HG03103 (cell line): ENCODE measurements at regions not wholly inside any gene's neighbourhood (a gene's known extent, or its start where the extent isn't known, plus 50 kb on each side); places are given as distances from the start of the nearest gene placed in this dataset.
"Not testable (repeated sequence)": the region's sequence is repeated elsewhere in the genome, so short reads cannot be mapped to it uniquely, and the experiment has no call there.

Experiments used
- ATAC-seq: cut with Tn5 transposase; IDR thresholded peaks from one replicate; pipeline ENCODE4 v1.9.1; 2021; ENCODE audit warnings: low read depth; ENCODE audit not compliant: unreplicated experiment

- ATAC-seq, result not testable (repeated sequence)
These were observed 136.1 kb upstream of the ZNF322 start for GRCh38 chr6:26795474-26796307.

GRCh38 chr6:26799903-26800633 lies 140.5 kb upstream of the ZNF322 start:
- not testable (repeated sequence) for ATAC-seq

DNA sequence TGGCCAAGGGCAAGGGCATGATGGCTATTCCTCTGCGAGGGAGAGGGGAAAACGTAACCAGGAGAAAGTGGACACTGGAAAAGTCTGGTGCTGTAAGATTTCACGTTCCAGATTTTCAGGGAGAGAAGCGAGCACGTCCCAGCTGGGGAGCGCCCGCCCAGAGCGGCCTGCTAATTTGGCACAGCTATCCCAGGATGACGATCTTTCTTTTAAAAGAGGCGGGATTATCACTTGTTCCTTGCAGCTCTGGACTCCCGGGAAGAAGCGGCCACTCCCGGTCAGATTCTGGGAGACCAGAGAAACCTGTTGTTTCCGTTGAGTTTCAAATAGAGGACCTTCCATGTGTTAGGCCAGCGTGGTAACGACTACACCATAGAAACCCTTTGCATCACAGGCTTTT lies 144.2 kb upstream of the ZNF322 start:
- ATAC-seq, result not testable (repeated sequence)

- ATAC-seq, result not testable (repeated sequence)
These were observed 152.1 kb upstream of the ZNF322 start for GRCh38 chr6:26811486-26812116.

DNA sequence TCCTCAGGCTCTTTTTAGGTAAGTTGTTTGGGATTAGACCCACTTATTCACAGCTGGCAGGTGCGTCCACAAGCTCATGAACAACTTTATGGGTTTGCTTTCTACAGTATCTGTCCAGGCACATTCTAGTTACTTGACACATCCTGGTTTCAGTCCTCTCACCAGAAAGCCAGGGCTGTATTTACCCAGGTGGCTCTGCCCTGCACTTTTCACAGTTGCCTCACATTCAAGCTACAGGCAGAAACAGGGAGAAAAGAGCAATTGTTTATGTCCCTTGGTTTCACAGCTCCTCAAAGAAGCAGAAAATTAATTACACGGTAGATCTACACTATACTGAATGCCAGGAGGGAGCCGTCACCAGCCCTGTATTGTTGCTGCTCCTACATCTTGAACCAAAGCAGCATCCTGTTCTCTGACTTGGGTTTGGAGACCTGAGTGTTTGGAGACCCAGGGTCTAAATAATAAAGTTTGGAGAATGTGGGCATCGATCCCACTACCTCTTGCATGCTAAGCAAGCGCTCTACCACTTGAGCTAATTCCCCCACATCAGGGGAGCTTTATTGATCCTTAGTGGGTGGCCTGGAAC lies 159.2 kb upstream of the ZNF322 start:
- ATAC-seq, result not testable (repeated sequence)

DNA sequence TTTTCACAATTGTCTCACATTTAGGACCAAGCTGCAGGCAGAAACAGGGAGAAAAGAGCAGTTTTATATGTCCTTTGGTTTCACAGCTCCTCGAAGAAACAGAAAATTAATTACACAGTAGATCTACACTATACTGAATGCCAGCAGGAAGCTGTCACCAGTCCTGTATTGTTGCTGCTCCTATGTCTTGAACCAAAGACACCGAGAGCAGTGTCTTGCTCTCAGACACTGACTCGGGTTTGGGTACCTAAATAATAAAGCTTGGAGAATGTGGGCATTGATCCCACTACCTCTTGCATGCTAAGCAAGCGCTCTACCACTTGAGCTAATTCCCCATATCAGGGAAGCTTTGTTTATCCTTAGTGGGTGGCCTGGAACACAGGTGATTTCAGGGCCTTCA lies 168.4 kb upstream of the ZNF322 start:
- not testable (repeated sequence) for ATAC-seq

DNA sequence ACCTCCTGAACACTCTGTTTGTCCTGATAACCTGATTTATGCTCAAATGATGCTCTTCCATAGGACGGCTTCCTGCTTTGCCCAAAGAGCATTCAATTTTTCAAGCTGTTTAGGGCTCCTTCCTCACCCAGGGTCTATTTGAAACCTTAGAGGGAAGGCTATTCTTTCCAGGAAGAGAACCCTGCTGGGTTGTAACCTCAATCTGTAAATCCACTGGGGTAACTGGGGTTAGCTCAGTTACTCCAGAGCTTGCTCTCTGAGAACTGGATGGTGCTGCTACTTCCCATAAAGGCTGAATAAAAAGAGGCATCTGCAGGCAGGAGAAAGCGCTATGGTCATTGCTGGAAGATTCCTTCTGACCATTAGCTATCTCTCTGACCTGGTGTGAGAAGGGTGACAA lies 169.9 kb upstream of the ZNF322 start:
- not testable (repeated sequence) for ATAC-seq

GRCh38 chr6:26830992-26831391 lies 171.4 kb upstream of the ZNF322 start:
- ATAC-seq, result not testable (repeated sequence)

- ATAC-seq, result not testable (repeated sequence)
These were observed 176.2 kb upstream of the ZNF322 start for GRCh38 chr6:26835707-26836106.

GRCh38 chr6:26836657-26837056 lies 177.1 kb upstream of the ZNF322 start:
- not testable (repeated sequence) for ATAC-seq

- not testable (repeated sequence) for ATAC-seq
These were observed 185.3 kb upstream of the ZNF322 start for GRCh38 chr6:26844823-26845222.

- not testable (repeated sequence) for ATAC-seq
These were observed 197.7 kb upstream of the ZNF322 start for GRCh38 chr6:26857289-26857688.

DNA sequence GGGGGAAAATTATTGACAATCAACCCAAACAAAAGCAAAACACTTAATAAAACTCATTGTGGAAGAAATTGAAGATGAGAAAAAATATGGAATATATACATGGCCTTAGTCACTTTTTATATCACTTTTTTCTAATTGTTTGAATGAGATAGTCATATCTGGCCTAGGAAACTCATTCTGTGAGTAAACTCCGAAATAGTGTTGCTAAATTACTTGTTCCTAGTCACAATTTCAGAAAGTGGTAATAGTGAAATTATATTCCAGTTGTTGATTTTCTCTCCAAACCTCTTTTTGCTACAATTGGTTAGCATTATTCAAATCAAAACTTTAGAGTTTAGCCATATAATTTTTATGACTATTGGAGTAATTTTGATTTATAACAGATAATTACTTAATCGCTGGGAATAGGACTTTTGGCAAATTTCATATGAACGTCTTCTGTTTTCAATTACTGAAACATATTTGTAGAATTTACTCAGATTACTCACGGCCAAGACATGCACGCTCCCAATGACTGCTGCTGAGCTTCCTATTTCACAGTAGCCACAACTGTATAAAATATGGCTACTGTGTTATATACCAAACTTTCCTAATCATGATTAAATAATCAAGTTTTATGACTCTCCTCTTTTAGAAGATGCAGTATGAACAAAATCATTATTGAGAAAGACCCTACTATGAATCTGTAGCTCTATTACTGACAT lies 199.7 kb upstream of the ZNF322 start:
- ATAC-seq, result not testable (repeated sequence)

- ATAC-seq, result not testable (repeated sequence)
These were observed 200.2 kb upstream of the ZNF322 start for GRCh38 chr6:26859771-26860163.

GRCh38 chr6:26861913-26862312 lies 202.4 kb upstream of the ZNF322 start:
- not testable (repeated sequence) for ATAC-seq

GRCh38 chr6:26863641-26864040 lies 204.1 kb upstream of the ZNF322 start:
- ATAC-seq, result not testable (repeated sequence)

GRCh38 chr6:26898785-26899184 lies 239.2 kb upstream of the ZNF322 start:
- not testable (repeated sequence) for ATAC-seq

DNA sequence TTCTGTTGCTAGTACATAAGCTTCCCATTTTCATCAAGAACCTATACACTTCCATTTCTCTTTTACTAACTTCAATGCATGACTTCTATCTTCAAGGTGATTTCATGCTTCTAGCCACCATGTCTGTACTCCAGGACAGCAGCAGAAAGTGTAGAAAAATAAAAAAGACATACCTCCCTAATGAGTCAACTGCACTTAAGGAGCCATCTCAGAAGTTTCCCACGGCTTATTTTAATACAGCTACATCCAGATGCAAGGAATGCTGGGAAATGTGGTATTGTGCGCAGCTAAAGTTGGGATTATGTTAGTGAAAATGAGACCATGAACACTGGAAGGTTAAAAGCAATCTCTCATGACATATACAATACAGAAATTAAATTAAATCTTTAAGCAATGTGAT lies 264.7 kb upstream of the ZNF322 start:
- ATAC-seq, result not testable (repeated sequence)

DNA sequence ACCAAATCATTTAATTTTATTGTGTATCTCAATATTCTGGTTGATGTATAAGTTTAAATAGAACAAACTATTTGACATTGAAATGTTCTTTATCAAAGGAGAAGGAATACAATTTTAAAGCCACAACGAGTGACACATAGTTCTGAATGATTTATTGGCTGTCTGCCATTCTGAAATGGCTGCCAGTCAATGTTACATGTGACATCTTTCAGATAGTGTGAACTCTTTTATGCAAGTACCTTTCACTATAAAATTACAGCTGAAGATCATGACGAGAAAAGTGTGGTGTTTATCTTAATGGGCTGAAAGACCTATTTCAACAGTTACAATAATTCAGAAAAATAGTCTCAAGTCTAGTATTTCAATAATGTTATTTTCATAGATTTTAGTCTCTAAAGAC lies 268.6 kb upstream of the ZNF322 start:
- not testable (repeated sequence) for ATAC-seq

GRCh38 chr6:26937258-26937657 lies 277.7 kb upstream of the ZNF322 start:
- ATAC-seq, result not testable (repeated sequence)
